ENCODE measurements at regions not wholly inside any gene's neighbourhood (a gene's known extent, or its start where the extent isn't known, plus 50 kb on each side); places are given as distances from the start of the nearest gene placed in this dataset.

DNA sequence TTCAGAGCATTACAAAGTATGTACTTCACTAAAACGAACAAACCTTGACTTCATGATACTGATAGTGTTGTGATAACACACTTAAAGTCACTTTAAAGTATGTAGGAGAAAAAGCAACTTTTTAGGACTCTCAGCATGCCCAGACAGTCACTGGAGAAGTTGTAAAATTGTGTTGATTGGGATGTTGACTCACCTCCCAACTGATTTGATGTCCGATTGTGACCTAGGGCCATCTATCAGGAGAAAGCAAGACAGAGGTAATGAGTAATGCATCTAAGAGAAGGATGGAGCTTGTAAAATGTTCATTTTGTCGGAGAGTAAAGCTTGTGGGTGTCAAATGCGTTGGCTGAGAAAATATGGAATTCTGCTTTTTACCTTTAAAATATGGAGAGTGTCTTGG is 135.4 kb upstream of the SEMA3D start:
- Histone ChIP-seq H3K27me3 (ENCODE audit: control insufficient read depth in 2 of 2, insufficient read depth in 2 of 2, low read length in 2 of 2) (no peaks in the 10 kb centered on the region), H3K9me1 (ENCODE audit: control insufficient read depth, insufficient read depth, low read length) (no peaks in the 10 kb centered on the region)
- intact Hi-C loops (cut with micrococcal nuclease) = no loop called here

More for the DNA sequence above, 135.4 kb upstream of the SEMA3D start:
- in situ Hi-C loops (cut with MboI) = no loop called here
- WGBS (ENCODE audit: insufficient coverage, low coverage, missing lambda C conversion rate) = 4% methylated on average over 4 of the region's 4 CpGs
- POLR2A ChIA-PET = no interaction called here
- no peak for TF ChIP-seq CREM (IDR thresholded peaks at IDR 0.05; ENCODE audit: low read depth)
- TF ChIP-seq, protein P1, sequence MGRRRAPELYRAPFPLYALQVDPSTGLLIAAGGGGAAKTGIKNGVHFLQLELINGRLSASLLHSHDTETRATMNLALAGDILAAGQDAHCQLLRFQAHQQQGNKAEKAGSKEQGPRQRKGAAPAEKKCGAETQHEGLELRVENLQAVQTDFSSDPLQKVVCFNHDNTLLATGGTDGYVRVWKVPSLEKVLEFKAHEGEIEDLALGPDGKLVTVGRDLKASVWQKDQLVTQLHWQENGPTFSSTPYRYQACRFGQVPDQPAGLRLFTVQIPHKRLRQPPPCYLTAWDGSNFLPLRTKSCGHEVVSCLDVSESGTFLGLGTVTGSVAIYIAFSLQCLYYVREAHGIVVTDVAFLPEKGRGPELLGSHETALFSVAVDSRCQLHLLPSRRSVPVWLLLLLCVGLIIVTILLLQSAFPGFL (CRISPR knock-in tag; IDR thresholded peaks at IDR 0.05) = no peak
- TF ChIP-seq, protein P2, sequence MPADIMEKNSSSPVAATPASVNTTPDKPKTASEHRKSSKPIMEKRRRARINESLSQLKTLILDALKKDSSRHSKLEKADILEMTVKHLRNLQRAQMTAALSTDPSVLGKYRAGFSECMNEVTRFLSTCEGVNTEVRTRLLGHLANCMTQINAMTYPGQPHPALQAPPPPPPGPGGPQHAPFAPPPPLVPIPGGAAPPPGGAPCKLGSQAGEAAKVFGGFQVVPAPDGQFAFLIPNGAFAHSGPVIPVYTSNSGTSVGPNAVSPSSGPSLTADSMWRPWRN (IDR thresholded peaks at IDR 0.05; ENCODE audit: low read depth) = no peak
- TF ChIP-seq TAF15 (IDR thresholded peaks at IDR 0.05; ENCODE audit: low read depth, low read length) = no peak
- TF ChIP-seq TRIM24 (IDR thresholded peaks at IDR 0.05) = no peak
- no peak for TF ChIP-seq TAF1 (IDR thresholded peaks at IDR 0.05; ENCODE audit: control insufficient read depth, extremely low read depth, insufficient read depth, low read length, severe bottlenecking)
- TF ChIP-seq, protein P3, sequence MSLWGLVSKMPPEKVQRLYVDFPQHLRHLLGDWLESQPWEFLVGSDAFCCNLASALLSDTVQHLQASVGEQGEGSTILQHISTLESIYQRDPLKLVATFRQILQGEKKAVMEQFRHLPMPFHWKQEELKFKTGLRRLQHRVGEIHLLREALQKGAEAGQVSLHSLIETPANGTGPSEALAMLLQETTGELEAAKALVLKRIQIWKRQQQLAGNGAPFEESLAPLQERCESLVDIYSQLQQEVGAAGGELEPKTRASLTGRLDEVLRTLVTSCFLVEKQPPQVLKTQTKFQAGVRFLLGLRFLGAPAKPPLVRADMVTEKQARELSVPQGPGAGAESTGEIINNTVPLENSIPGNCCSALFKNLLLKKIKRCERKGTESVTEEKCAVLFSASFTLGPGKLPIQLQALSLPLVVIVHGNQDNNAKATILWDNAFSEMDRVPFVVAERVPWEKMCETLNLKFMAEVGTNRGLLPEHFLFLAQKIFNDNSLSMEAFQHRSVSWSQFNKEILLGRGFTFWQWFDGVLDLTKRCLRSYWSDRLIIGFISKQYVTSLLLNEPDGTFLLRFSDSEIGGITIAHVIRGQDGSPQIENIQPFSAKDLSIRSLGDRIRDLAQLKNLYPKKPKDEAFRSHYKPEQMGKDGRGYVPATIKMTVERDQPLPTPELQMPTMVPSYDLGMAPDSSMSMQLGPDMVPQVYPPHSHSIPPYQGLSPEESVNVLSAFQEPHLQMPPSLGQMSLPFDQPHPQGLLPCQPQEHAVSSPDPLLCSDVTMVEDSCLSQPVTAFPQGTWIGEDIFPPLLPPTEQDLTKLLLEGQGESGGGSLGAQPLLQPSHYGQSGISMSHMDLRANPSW (CRISPR knock-in tag; IDR thresholded peaks at IDR 0.05) = no peak
- TF ChIP-seq, protein P4, sequence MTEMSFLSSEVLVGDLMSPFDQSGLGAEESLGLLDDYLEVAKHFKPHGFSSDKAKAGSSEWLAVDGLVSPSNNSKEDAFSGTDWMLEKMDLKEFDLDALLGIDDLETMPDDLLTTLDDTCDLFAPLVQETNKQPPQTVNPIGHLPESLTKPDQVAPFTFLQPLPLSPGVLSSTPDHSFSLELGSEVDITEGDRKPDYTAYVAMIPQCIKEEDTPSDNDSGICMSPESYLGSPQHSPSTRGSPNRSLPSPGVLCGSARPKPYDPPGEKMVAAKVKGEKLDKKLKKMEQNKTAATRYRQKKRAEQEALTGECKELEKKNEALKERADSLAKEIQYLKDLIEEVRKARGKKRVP (CRISPR knock-in tag; IDR thresholded peaks at IDR 0.05) = no peak
- no peak for TF ChIP-seq HDGF (IDR thresholded peaks at IDR 0.05)
- TF ChIP-seq, protein P5, sequence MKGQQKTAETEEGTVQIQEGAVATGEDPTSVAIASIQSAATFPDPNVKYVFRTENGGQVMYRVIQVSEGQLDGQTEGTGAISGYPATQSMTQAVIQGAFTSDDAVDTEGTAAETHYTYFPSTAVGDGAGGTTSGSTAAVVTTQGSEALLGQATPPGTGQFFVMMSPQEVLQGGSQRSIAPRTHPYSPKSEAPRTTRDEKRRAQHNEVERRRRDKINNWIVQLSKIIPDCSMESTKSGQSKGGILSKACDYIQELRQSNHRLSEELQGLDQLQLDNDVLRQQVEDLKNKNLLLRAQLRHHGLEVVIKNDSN (CRISPR knock-in tag; IDR thresholded peaks at IDR 0.05) = no peak
- no peak for TF ChIP-seq ZNF57 (CRISPR knock-in tag; IDR thresholded peaks at IDR 0.05)
- TF ChIP-seq, protein P6, sequence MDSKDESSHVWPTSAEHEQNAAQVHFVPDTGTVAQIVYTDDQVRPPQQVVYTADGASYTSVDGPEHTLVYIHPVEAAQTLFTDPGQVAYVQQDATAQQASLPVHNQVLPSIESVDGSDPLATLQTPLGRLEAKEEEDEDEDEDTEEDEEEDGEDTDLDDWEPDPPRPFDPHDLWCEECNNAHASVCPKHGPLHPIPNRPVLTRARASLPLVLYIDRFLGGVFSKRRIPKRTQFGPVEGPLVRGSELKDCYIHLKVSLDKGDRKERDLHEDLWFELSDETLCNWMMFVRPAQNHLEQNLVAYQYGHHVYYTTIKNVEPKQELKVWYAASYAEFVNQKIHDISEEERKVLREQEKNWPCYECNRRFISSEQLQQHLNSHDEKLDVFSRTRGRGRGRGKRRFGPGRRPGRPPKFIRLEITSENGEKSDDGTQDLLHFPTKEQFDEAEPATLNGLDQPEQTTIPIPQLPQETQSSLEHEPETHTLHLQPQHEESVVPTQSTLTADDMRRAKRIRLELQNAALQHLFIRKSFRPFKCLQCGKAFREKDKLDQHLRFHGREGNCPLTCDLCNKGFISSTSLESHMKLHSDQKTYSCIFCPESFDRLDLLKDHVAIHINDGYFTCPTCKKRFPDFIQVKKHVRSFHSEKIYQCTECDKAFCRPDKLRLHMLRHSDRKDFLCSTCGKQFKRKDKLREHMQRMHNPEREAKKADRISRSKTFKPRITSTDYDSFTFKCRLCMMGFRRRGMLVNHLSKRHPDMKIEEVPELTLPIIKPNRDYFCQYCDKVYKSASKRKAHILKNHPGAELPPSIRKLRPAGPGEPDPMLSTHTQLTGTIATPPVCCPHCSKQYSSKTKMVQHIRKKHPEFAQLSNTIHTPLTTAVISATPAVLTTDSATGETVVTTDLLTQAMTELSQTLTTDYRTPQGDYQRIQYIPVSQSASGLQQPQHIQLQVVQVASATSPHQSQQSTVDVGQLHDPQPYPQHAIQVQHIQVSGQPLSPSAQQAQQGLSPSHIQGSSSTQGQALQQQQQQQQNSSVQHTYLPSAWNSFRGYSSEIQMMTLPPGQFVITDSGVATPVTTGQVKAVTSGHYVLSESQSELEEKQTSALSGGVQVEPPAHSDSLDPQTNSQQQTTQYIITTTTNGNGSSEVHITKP (IDR thresholded peaks at IDR 0.05; ENCODE audit: partially characterized antibody) = no peak
- no peak for TF ChIP-seq PHB (CRISPR knock-in tag; IDR thresholded peaks at IDR 0.05)
- Histone ChIP-seq H3K4me1 (replicated peaks in 1 of 2; ENCODE audit: control insufficient read depth in 2 of 2, insufficient read depth in 2 of 2, low read length in 2 of 2) (no peaks in the 10 kb centered on the region), H3K27ac (ENCODE audit: extremely low read depth, low read depth, low read length) (no peak overlapping the region), H3K79me2 (ENCODE audit: control insufficient read depth, insufficient read depth, low read length) (no peaks in the 10 kb centered on the region), H3K4me2 (ENCODE audit: insufficient read depth, low read length) (no peak overlapping the region), H3K36me3 (ENCODE audit: control insufficient read depth, insufficient read depth, low read length) (no peaks in the 10 kb centered on the region), H3K9ac (ENCODE audit: insufficient read depth in 1 of 2, low read depth in 2 of 2, low read length in 2 of 2) (no peak overlapping the region), H2AFZ (ENCODE audit: low read depth, low read length) (no peak overlapping the region), H3K4me3 (no peak overlapping the region), H4K20me1 (replicated peaks; ENCODE audit: control insufficient read depth, insufficient read depth, low read length) (no peaks in the 10 kb centered on the region), H3K9me3 (replicated peaks; ENCODE audit: control insufficient read depth, insufficient read depth, low read depth, low read length) (no peaks in the 10 kb centered on the region; the same call in 1 of the 2 replicates)
- DNase-seq (ENCODE audit: extremely low read depth in 1 of 4, low spot score in 3 of 4) (no peak), ATAC-seq (no peak), FAIRE-seq (no peak)
- CTCF ChIA-PET (ENCODE audit: low intra/inter-chr PET ratio) = no interaction called here
- BruUV-seq (replicated peaks) = no TSS peak

Data from K562 (cell line).